ENCODE measurements at regions not wholly inside any gene's neighbourhood (a gene's known extent, or its start where the extent isn't known, plus 50 kb on each side); places are given as distances from the start of the nearest gene placed in this dataset.
A peak's percentile ranks its signal among the peaks of the same experiment; 100 is the strongest.
"Not testable (repeated sequence)": the region's sequence is repeated elsewhere in the genome, so short reads cannot be mapped to it uniquely, and the experiment has no call there.

- DNase-seq, result no peak
Measured at GRCh38 chr9:19926774-19927173, 137.9 kb upstream of the SLC24A2 start.

- peak; percentile 81 for DNase-seq
Measured at GRCh38 chr9:19925674-19926503, 137.1 kb upstream of the SLC24A2 start.

GRCh38 chr9:19924080-19924479, 135.2 kb upstream of the SLC24A2 start:
- DNase-seq, result no peak

- DNase-seq, result no peak
Measured at GRCh38 chr9:19922476-19923118, 133.8 kb upstream of the SLC24A2 start.

- DNase-seq, result no peak
Measured at GRCh38 chr9:19920401-19920800, 131.6 kb upstream of the SLC24A2 start.

- no peak for DNase-seq
Measured at GRCh38 chr9:19918630-19919029, 129.8 kb upstream of the SLC24A2 start.

GRCh38 chr9:19914044-19914443, 125.2 kb upstream of the SLC24A2 start:
- DNase-seq, result no peak

GRCh38 chr9:19913151-19913550, 124.3 kb upstream of the SLC24A2 start:
- no peak for DNase-seq

GRCh38 chr9:19903076-19903475, 114.2 kb upstream of the SLC24A2 start:
- no peak for DNase-seq

GRCh38 chr9:19901586-19901985, 112.7 kb upstream of the SLC24A2 start:
- DNase-seq, result no peak

GRCh38 chr9:19896161-19896560, 107.3 kb upstream of the SLC24A2 start:
- no peak for DNase-seq

GRCh38 chr9:19895578-19895977, 106.7 kb upstream of the SLC24A2 start:
- not testable (repeated sequence) for DNase-seq

GRCh38 chr9:19895006-19895405, 106.2 kb upstream of the SLC24A2 start:
- no peak for DNase-seq

GRCh38 chr9:19885608-19886007, 96.8 kb upstream of the SLC24A2 start:
- no peak for DNase-seq

GRCh38 chr9:19879062-19879461, 90.2 kb upstream of the SLC24A2 start:
- DNase-seq, result no peak

GRCh38 chr9:19876569-19877316, 87.9 kb upstream of the SLC24A2 start:
- no peak for DNase-seq

GRCh38 chr9:19875291-19875920, 86.6 kb upstream of the SLC24A2 start:
- no peak for DNase-seq

- DNase-seq, result not testable (repeated sequence)
Measured at GRCh38 chr9:19873188-19873587, 84.4 kb upstream of the SLC24A2 start.

- DNase-seq, result no peak
Measured at GRCh38 chr9:19870988-19871387, 82.2 kb upstream of the SLC24A2 start.

GRCh38 chr9:19840953-19841352, 52.1 kb upstream of the SLC24A2 start:
- no peak for DNase-seq
